Erythroblast (primary cell): ENCODE measurements at regions not wholly inside any gene's neighbourhood (a gene's known extent, or its start where the extent isn't known, plus 50 kb on each side); places are given as distances from the start of the nearest gene placed in this dataset.

Experiments
- GATA1 ChIP-seq: IDR thresholded peaks from 2 replicates; pipeline ENCODE4 v1.6.1; 2011; ENCODE audit warnings: low read depth, mild to moderate bottlenecking, control low read depth, low read length, moderate library complexity
- POLR2A ChIP-seq: IDR thresholded peaks from 2 replicates; pipeline ENCODE4 v1.6.1; 2011; ENCODE audit warnings: mild to moderate bottlenecking, low read length

DNA sequence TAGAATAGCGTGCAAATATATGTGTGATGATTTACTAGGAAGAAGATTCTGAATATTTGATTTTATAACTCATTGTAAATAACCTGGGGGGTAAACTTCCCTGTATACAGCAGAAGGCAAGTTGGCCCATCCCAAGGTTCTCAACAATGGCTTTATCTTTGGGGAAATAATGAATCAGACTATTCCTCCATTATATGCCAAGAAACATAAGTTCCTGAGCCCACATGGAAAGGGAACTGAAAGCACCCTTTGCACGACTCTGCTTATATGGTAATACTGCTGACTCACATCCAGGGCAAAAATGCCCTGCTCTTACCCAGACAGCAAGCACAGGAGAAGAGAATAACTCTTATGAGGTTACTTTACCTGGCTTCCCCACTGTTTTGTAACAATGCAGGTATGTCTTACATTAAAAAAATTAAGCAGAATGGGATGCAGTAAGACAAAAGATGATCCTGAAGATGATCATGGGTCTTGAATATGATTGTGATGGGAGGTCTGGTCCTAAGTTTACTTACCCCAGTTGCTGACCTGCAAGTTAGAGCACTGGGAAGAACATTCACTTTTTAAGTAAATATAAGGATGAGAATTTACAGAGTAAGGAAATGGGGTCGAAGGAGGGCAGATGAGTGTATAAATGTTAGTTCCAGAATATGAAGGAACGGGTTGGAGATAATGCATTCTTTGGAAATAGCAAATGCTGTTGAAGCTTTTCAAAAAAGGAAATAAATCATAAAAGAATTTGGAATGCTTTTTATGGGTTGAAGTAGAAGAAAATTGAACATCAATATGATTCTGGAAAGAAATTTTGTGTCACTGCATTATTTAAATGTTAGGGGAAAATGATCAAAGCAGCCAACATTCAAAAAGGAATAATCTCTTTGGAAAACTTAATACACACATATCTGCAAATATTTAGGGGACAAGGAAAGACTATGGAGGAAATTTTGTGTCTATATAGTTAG is 428.4 kb upstream of the MPDZ start:
- no peak for TF ChIP-seq POLR2A
- TF ChIP-seq GATA1 = no peak
